ENCODE measurements at regions not wholly inside any gene's neighbourhood (a gene's known extent, or its start where the extent isn't known, plus 50 kb on each side); places are given as distances from the start of the nearest gene placed in this dataset.

GRCh38 chr3:153038779-153039178 lies 123.2 kb upstream of the RAP2B start:
- no peaks in the 10 kb centered on the region for H3K36me3 ChIP-seq
- 18 to 68% methylated on average over 9 of the region's 9 CpGs for WGBS, 2 donors
- peaks cover 0 to 10% (median 3%) of the 10 kb centered on the region in 4 donors for H3K4me1 ChIP-seq
- no peaks in the 10 kb centered on the region for H3K9me3 ChIP-seq
- H3K27ac ChIP-seq: no peak overlapping the region
- H3K27me3 ChIP-seq: no peaks in the 10 kb centered on the region
- no peak overlapping the region for H3K4me3 ChIP-seq
- intact Hi-C loops (cut with DNase I): no loop called here
- TF ChIP-seq EP300 (IDR thresholded peaks at IDR 0.05): no peak
- TF ChIP-seq POLR2AphosphoS5 (IDR thresholded peaks at IDR 0.05): no peak
- no peak for TF ChIP-seq POLR2A (IDR thresholded peaks at IDR 0.05)
- TF ChIP-seq CTCF (IDR thresholded peaks at IDR 0.05): no peak
- DNase-seq: no peak

- intact Hi-C loops (cut with DNase I): loop anchor here (5.0 to 10.0 kb wide), 4 partner anchors 254 to 1166 kb away; no protein-coding TSS in a partner anchor
- no peak for DNase-seq
- Histone ChIP-seq H3K36me3 (no peaks in the 10 kb centered on the region), H3K4me1 (peaks cover 0 to 10% (median 3%) of the 10 kb centered on the region in 4 donors), H3K4me3 (no peak overlapping the region), H3K9me3 (no peaks in the 10 kb centered on the region), H3K27me3 (no peaks in the 10 kb centered on the region), H3K27ac (no peak overlapping the region)
- no peak for TF ChIP-seq EP300 (IDR thresholded peaks at IDR 0.05)
- TF ChIP-seq POLR2AphosphoS5 (IDR thresholded peaks at IDR 0.05): no peak
- TF ChIP-seq CTCF (IDR thresholded peaks at IDR 0.05): no peak
- no peak for TF ChIP-seq POLR2A (IDR thresholded peaks at IDR 0.05)
- WGBS, 2 donors: 88% methylated on average over 2 of the region's 2 CpGs
Measured at GRCh38 chr3:153041181-153041580, 120.8 kb upstream of the RAP2B start.

- H3K4me1 ChIP-seq: peaks cover 0 to 10% (median 3%) of the 10 kb centered on the region in 4 donors
- no peaks in the 10 kb centered on the region for H3K27me3 ChIP-seq
- intact Hi-C loops (cut with DNase I): loop anchor here (5.0 to 10.0 kb wide), 4 partner anchors 253 to 1165 kb away; no protein-coding TSS in a partner anchor
- no peaks in the 10 kb centered on the region for H3K9me3 ChIP-seq
- DNase-seq: no peak
- no peak overlapping the region for H3K4me3 ChIP-seq
- 91 to 96% methylated on average over 1 of the region's 1 CpG for WGBS, 2 donors
- H3K27ac ChIP-seq: no peak overlapping the region
- no peaks in the 10 kb centered on the region for H3K36me3 ChIP-seq
- TF ChIP-seq CTCF (IDR thresholded peaks at IDR 0.05) (no peak), EP300 (IDR thresholded peaks at IDR 0.05) (no peak), POLR2A (IDR thresholded peaks at IDR 0.05) (no peak), POLR2AphosphoS5 (IDR thresholded peaks at IDR 0.05) (no peak)
Measured at GRCh38 chr3:153042088-153042487, 119.9 kb upstream of the RAP2B start.

GRCh38 chr3:153043729-153044328 lies 118.2 kb upstream of the RAP2B start:
- TF ChIP-seq POLR2A (IDR thresholded peaks at IDR 0.05) (no peak), EP300 (IDR thresholded peaks at IDR 0.05) (no peak), CTCF (IDR thresholded peaks at IDR 0.05) (no peak), POLR2AphosphoS5 (IDR thresholded peaks at IDR 0.05) (no peak)
- no peak overlapping the region for H3K27ac ChIP-seq
- H3K27me3 ChIP-seq: no peaks in the 10 kb centered on the region
- H3K36me3 ChIP-seq: no peaks in the 10 kb centered on the region
- H3K9me3 ChIP-seq: no peaks in the 10 kb centered on the region
- WGBS, 2 donors: 55 to 59% methylated on average over 3 of the region's 3 CpGs
- no peak for DNase-seq
- peaks cover 0 to 10% (median 3%) of the 10 kb centered on the region in 4 donors for H3K4me1 ChIP-seq
- intact Hi-C loops (cut with DNase I): loop anchor here (5.0 to 10.0 kb wide), 4 partner anchors 251 to 1163 kb away; no protein-coding TSS in a partner anchor
- H3K4me3 ChIP-seq: no peak overlapping the region

- no peak overlapping the region for H3K27ac ChIP-seq
- no peak for DNase-seq
- H3K36me3 ChIP-seq: no peaks in the 10 kb centered on the region
- H3K4me1 ChIP-seq: peaks cover 0 to 10% (median 3%) of the 10 kb centered on the region in 4 donors
- TF ChIP-seq POLR2A (IDR thresholded peaks at IDR 0.05): no peak
- no peaks in the 10 kb centered on the region for H3K9me3 ChIP-seq
- intact Hi-C loops (cut with DNase I): loop anchor here (10.0 kb wide), 1 partner anchor 250 kb away; no protein-coding TSS in a partner anchor
- H3K27me3 ChIP-seq: no peaks in the 10 kb centered on the region
- no peak overlapping the region for H3K4me3 ChIP-seq
Measured at GRCh38 chr3:153045150-153045549, 116.9 kb upstream of the RAP2B start.
